ENCODE measurements at regions not wholly inside any gene's neighbourhood (a gene's known extent, or its start where the extent isn't known, plus 50 kb on each side); places are given as distances from the start of the nearest gene placed in this dataset.

DNA sequence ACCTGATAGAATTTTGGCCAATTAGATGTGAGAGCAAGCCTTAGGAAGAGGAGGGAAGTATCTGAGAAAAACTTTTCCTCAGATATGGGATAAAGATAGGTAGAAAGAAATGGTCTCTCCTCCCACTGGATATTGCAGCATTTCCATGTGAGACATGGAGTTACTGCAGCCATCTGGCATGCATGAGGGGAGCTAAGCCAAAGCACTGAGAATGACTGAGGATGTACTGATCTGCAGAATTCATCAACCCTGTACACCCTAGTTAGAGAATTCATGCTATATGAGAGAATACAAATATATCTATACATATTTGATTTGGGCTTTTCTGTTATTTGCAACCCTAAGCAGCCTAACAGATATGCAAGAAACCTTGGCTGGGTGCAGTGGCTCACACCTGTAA is 52.5 kb upstream of the RPL34 start:
- DNase-seq = no peak

DNA sequence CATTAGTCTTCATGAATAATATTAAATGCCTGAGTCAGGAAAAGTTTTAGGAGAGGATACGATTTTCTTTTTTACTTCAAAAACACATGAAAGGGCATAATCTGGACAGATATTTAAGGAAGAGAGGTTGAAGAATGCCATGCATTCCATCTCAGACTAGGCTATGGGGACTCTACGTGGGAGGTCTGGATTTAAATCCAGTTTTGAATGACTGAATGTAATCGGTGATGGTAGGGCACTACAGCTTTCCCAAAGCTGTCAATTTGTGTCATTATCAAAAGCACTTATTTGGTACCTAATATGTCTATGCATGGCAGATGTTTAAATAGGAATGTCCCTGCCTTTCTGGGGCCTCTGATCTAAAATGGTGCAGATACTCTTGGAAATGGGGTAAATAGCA is 59.3 kb upstream of the RPL34 start:
- DNase-seq = no peak

DNA sequence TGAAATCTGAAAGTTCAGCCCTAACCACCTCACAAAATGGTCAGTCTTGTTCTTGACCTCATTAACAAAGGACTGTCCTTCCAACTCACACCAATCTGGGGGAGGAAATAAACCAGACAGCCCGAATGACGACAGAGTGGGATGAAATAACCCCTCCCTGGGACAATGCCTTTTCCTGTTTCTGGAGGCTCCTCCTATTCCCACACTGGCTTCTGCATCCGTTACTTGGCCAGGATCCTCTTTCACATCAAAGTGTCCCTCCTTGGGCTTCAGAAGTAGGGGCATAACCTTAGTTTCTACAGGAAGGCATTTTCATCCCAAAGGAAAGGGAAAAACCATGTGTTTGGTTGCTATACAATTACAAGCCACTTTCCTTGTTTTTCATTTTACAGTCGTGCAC is 59.8 kb upstream of the RPL34 start:
- DNase-seq = no peak

DNA sequence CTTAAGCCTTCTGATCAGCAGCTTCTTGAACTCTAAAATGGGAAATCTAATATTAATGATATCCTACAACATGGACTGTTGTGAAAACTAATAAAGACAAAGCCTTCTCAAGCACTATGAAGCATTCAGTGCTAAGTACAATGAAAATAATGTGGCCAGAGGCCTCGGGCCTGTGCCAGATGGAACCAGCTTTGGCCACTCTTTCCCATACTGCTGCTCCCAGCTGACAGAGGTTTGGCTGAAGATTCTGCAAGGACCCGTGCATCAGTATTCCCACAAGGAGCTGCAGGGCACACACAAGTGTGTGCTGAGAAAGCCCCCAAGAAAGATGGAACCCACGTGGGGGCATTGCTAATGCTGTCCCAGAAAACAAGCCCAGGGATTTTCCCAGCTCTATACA is 60.5 kb upstream of the RPL34 start:
- no peak for DNase-seq

DNA sequence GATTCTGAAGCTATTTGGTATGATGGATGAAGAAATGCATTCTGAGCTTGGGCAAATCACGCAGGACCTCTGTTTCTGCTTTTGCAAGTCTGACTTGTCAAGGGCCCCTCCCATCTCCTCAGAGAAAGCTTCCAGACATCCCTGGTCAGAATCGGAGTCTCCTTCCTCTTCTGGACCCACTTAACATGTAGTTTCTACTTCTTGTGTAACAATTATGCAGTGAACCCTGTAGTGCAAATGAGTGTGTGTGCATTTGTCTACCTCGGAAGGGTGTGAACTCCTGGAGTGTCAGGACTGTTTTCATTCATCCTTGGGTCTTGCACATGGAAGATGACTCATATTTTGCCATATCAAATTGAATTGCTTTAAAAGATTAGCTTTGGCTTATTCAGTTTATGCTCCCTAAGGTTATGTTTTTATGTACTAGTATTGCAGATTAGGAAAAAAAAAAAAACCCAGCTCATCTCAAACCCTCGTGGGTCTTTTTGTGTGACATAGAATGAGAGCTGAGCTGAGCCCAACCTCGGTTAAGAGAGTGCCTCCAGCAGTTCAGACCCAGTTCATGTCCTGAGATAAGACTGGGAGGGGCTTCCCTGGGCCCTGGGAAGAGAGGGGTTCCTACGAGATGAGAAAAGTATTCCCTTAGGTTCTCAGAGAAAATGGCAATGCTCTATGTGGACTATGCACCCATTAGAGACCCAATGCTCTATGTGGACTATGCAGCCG is 61.1 kb upstream of the RPL34 start:
- no peak for DNase-seq

DNA sequence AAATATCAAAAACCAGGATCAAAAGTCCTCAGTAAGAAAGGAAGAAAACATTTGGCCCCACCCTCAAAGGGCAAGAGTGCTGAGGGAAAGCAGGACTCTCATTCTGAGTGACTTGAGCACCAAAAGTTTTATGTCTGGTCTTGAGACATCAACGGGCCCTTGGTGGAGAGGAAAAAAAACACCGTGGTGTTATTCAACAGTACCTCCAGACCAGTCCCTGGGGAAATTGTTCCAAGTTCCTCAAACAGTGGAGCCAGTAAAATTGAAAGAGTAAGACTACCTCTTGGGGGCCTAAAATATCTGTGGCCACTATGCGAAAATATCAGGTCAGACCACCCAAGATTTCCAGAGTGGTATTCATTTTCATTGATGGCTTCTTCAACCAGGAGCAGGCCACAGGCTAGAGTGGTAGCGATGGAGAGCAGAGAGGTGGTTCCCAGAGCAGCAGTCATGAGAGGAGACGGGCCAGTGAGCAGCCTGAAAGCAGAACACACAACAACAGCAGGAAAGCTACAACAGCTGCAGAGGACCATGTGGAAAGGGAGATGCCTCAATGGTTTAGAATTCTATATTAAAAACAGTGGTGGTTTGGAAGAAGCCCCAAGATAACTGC is 63.7 kb upstream of the RPL34 start:
- no peak for DNase-seq

DNA sequence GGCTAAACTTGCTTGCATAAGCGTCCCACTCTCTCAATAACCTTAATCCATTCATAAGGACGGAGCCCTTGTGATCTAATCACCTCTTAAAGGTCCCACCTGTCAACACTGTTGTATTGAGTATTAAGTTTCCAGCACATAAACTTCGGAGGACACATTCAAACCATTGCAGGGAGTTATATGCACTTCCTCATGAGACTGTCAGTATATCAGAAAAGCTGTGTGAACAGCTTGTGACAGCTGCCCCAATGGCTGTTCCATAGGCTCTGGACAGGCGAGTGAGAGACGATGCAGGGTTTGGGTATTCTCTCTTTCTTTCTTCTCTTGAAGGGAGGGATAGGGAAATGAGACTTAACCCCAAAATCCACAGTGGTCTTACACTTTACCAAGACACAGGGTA is 64.2 kb upstream of the RPL34 start:
- DNase-seq = no peak

DNA sequence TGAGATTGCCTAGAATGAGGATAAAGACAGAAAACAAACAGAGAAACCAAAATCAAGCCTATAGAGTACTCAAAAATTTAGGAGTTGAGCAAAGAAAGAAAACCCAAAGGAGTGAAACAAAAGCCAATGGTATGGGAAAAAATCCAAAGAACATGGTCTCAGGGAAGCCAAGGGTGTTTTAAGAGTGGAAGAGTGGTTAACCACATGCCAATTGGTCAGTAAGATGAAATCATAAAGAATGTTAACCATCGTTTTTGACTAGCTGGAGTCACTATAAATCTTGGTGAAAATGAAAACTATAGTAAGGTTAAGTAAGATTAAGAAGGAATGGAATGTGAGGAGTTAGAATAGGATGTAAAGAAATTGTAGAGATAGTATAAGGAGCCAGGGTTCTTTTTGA is 64.7 kb upstream of the RPL34 start:
- DNase-seq = no peak

DNA sequence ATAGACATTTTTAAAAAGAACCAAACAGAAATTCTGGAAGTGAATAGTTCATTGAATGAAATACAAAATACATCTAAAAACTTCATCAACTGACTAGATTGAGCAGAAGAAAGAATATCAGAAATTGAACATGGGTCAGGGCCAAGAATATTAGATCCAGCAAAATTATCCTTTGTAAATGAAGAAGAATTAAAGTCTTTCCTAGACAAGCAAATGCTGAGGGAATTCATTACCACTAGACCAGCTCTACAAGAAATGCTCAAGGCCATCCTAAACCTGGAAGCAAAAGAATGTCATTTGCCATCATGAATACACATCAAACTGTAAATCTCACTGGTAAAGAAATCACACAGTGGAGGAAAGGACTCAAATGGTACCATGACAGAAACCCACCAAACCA is 72.7 kb upstream of the RPL34 start:
- no peak for DNase-seq

DNA sequence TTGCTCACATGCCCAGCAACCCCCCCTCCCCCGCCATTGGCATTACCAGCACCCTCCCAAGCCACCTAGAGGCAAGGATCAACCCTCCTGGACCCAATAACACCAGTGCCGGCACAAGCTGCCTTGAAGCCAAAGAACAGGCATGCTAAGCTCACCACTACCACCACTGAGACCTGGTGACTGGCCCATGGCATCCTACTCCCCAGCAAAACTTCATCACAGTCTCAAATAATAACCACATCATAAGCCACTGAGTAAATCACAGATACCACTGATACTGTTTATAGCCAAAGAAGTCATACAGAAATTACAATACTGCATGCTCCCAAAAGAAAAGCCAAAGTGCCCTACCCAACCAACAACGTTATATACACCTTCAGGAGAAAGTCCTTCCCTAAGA is 73.6 kb upstream of the RPL34 start:
- no peak for DNase-seq

DNA sequence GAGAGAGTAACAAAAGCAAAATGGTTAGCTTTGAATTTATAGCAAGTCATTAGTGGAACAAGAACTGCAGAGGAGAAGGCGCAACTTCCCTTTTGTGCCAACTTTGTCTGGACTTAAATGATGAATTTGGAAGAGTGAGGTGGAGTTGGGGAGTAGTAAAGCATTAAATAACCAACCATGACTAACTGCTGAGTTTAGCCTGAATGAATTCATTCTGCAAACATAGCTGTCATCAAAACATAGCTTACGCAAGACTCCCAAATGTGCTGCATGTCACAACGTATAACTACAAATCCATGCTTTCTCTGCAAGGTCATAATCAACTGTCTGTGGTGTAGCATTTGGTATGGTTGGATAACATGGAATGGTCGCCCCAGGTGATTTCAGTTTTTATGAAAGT is 75.9 kb upstream of the RPL34 start:
- DNase-seq = no peak

DNA sequence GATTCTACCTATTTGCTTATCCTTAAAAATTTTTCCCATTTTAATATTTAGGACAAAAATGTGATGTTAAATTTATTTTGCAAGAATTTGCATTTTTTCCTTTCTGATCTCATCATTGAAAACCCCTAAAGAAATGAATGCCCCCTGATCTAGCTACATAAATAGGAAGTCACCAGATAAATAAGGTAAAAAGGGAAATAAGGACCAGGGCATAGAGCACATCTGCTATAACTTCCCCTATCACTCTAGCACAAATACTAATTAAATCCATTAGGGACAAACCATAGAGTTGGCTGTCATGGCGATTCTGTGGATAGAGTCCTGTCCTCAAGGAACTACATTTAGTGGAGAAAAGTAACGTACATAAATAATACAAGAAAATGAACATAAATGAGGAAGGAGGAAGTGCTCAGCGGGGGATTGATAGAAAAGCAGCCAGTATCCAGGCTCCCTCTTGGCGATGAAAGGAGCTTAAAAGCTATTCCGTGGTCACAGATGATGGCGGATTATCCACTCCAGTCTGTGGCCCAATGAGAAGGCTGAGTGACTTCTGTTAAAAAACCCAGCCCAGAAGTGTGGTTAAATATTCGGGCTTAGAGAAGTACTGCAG is 76.9 kb upstream of the RPL34 start:
- peak in 1 of 3 experiments; percentile 5 for DNase-seq

DNA sequence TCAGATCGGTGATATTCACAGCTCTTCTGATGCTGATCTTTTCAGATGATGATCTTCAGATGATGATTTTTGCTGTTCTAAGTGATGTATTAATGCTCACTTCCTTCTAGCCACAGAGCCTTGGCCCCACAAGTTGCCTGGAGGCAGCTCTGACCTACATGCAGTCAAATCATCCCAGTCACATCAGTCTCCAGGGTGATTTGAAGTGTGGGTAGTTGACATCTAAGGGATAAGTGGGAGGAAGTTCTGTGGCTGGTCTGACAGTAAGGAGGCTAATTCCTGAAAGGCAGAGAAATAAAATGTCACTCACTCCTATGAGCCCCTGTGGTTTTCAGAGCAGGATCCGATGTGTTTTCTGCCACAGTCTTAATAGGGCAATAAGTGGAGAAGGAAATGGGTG is 79.8 kb upstream of the RPL34 start:
- peak in 1 of 3 experiments; percentile 31 for DNase-seq

DNA sequence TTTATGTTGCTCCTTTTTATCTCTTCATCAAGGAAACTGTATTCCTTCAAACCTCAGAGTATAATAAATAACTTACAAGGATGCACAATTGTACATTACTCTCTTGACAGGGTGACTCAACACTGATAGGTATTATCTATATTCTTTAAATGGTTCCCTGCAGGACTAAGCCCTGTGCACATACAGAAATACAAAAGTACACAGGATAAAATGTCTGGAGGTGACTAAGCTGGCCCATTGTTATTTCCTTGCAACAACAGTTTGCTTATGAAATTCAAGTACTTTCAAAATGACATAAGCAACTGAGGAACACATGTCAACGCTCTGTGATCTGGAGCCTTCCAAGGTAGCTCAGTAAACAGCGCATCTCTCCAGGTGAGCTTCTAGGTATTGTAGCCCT is 83.8 kb upstream of the RPL34 start:
- no peak for DNase-seq

DNA sequence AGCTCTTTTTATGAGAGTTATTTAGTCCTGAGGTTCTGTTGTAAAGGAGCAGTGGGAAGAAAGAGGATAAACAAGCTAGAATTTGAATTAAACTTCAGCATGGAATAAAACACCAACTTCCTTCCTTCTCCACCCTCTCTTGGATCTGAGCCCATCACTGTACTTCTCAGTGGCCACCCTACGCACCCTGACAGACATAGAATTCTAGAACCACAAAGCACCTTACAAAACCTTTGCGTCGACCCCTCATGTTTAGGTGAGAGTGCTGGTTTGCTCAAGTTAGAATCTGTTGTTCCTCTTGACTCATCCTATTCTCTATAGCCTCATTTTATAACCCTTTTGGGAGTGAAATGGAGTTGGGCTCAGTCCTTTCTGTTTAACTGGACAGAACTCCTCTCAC is 84.6 kb upstream of the RPL34 start:
- DNase-seq = no peak

DNA sequence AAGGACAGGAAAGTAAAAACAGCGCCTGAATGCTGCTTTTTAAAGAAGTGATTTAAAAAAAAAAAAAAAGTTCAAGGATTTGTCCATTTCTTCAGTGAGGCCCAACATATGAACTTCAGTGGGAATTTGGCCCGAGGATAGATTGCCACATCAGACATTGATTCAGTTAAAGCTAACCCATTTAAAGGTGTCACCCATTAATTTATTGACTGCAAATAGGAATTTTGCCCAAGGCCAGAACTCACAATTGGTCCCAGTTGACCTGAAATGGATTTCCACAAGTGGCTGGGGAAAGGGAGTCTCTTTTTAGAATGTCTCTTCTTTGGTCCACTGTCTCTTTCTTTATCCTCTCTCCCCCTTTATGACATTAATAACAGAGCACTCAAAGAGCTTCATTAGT is 86.5 kb upstream of the RPL34 start:
- DNase-seq = peak in 1 of 3 experiments; percentile 24

DNA sequence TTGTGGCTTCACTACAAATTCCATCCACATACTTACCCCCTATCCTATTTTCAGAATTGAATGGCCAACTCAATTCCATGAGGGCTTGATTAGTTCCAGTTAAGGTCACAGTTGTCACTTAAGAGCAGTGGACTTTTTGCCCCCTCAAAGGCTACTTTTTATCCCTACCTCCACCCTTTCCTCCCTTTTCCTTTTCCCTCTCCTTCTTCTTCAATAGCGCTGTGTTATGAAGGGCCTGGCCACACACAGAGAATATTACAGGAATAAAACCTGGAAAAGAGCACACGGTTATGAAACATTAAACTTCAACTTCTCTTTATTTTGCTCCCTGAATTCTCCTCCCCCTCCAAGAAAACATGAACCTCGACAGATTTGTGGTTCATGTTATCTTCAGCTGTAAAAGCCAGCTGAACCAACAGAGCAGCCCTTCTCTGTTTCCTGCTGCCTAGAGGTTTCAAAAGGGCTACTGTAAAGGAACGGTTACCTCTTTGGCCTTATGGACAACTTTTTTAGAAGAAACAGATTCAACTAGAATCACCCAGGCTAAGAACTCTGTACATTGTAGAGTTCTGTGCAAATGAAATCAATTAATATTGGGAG is 87.0 kb upstream of the RPL34 start:
- no peak for DNase-seq

DNA sequence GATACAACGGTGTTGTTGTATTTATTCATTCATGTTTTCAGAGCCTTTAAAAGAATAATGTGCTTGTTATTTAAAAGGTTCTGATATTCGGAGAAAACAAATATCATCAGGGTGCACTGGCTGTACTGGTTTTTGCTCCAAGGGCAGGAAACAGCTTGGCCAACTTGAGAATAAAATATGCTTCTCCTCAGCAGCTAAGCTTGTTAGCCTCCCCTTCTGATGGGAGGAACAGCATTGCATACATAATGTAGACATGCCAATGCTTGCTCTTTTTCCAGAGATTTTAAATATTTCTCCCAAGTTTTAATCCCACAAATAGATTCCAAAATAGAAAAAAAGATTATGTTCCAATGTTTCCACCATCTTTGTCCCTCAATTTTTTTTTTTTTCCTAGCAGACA is 87.6 kb upstream of the RPL34 start:
- no peak for DNase-seq

DNA sequence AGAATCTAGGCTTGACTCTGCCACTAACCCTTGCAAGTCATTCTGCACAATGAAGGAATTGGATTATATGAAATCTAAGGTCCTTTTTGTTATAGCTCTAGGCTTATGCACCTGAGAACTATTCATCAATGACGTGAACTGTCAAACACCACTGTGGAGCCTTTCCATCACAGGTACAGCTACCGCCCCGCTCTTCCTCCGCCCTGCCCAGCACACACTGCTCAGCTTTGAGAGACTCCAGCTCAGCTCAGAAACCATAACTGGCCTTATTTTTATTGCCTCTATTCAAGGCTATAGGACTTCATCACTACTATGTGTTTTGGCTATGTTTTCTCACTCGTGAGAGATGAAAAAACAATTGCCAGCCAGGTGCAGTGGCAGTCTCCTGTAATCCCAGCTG is 88.2 kb upstream of the RPL34 start:
- DNase-seq = no peak

DNA sequence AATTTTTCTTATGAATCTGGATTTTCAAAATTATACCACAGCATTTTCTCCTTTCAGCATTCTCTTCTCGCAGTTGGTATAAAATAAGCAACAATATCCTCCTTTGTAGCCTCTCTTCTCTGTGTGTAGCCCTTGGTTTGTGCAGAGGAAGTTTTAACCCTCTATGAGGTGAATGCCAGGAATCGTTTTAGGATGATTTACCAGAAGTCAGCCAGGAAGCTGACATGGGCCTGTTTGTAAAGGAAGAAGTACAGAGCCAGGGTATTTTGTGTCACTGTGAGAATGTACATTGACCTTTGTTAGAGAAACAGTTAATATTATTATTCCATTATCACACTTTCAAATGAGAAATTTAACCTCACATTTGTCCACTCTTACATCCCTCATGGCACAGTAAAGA is 88.9 kb upstream of the RPL34 start:
- no peak for DNase-seq

DNA sequence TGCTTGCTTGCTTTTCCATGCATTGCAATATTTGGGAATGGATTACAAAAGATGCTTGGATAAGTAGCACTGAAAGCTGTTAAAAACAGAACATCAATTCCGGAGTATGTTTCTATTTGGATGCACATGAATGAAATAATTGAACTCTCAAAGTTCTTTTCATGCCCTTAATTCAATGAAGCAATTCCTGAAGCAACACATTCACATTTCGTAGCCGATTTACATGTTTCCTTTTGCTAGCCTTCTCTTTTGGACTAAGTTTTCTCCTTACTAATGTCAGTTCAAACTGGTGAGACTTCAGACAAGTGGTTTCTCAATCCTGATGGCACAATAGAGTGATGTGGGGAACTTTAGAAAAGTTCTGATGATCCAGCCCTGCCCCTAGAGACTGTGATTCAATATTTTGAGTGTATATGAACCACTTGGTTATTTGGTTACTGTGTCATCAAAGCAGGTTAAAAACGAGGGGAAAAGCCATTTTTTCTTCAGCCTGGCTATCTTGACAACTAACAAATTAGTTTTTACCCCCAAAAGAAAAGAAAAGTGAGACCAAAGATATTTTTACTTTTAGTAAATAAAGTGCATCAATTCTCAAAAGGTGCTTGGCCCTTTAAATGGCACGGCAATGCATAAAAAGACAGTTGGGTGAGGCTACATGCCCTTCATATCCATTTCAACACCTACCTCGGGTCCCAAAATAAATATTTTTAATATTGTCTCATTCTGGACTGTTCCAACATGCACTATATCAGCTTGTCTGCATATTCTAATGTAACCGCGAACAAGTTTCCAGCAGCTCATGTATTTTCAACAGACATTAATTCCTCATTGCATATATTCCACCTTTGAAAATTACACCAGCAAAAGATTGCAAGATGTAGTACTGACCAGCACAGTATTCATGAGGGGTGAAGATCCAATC is 90.1 kb upstream of the RPL34 start:
- DNase-seq = no peak

DNA sequence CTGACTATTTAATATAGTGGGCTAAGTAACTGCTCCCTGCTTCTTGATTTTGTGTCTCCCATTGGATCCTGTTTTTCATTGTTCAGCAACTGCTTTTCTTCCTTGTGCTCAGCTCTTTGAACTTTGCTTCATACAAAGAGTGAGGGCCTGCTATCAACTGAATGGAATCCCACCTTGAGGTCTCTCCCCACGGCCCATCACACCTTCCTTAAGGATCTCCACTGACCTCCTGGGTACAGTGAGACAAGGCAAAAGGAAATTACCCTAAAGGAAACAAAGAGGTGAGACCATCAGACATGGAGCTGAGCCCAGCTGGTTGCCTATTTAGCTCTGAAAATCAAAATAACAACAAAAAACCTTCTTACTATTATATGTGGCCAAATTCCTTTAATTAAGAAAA is 91.3 kb upstream of the RPL34 start:
- no peak for DNase-seq

DNA sequence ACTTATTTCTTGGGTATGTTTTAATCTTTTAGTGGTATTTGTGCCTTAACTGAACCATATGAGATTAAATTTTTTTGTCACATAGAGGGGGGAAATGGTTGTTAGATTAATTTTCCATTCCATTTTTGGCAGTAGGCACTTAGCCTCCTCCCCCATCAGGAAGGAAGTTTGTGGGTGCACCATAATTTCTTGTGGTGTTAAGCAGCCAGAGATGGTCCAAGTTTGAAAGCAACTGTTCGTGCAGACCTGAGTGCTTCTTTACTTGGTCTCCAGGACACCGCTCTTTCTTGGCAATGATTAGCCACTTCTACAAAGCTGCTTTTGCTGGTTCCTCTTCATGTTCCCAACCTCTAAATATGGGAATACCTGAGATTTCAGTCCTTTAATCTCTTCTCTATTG is 92.7 kb upstream of the RPL34 start:
- DNase-seq = no peak
